Activated CD8-positive, alpha-beta memory T cell treated with anti-CD3 and anti-CD28 coated beads for 1 hour (primary cell): ENCODE measurements at regions not wholly inside any gene's neighbourhood (a gene's known extent, or its start where the extent isn't known, plus 50 kb on each side); places are given as distances from the start of the nearest gene placed in this dataset.
"Not testable (repeated sequence)": the region's sequence is repeated elsewhere in the genome, so short reads cannot be mapped to it uniquely, and the experiment has no call there.

Experiments
- DNase-seq, 2 donors: peaks; one replicate each; pipeline ENCODE4 v3.0.0-alpha.2; 2020; ENCODE audit warnings: low read depth in 1 of 2; ENCODE audit errors: extremely low read depth in 1 of 2

DNA sequence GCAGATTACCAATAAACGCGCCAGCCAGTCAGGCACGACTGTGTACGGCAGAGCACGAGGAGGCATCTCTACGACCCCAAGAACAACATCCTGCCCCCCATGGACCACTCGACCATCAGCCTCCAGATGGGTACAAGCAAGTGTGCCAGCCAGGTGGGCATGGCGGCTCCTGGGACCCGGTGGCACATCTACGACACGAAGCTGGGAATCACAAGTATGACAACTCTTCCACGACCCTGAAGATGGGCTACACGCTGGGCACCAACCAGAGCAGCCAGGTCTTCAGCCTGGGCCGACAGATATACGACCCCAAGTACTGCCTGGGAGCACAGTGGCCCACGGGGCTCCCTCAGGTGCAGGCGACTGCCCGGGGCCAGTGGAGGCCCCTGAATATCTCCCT, 217.6 kb downstream of the POTED start:
- DNase-seq, result no peak

- not testable (repeated sequence) for DNase-seq
Observed at GRCh38 chr21:13826511-13826910, 216.9 kb downstream of the POTED start.

DNA sequence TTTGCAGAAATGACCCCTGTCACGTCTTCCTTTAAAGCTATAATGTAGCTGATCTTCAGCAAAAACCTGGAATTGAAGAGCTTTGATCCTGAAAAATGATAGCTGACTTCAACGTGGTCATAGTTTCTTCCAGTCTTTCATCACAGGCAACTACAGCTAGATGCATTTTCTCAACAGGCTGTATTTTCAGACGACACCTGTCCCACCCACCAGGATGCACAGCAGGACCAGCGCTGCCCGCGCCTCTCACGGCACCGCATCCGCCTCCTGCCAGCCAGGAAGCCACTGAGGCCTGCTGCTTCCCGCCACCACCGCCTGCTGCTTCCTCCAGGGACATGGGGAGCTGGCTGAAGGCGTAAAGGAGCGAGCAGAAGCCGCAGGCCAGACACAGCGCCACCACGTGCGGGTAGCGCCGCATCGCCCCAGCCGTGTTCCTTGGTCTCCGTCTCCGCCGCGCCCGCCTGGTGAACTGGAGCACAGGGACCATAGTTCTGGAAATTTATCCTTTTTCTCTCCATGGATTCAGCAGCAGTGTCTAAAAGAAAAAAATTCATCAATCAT, 215.7 kb downstream of the POTED start:
- not testable (repeated sequence) for DNase-seq

DNA sequence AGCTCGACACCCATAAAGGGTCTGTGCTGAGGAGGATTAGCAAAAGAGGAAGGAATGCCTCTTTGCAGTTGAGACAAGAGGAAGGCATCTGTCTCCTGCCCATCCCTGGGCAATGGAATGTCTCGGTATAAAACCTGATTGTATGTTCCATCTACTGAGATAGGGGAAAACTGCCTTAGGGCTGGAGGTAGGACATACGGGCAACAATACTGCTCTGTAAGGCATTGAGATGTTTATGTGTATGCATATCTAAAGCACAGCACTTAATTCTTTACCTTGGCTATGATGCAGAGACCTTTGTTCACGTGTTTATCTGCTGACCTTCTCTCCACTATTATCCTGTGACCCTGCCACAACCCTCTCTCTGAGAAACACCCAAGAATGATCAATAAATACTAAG, 210.7 kb downstream of the POTED start:
- DNase-seq, result not testable (repeated sequence)

DNA sequence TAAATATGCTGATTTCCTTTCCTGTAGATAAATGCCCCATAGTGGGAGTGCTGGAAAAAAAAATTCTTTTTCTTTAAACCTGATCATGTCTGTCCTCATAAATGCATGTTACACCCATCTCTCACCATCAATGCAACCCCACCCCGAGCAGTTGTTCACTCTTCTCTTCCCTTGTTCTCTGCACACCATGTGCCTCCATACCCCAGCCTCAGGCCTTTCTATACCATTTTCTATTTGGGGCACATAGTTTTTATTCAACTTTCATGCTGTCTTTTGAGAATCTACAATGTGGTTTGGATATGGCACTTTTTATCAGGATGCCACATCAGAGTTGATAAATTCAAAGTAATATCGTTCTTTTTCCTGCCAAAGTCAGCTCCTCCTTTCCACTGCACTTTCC, 202.6 kb downstream of the POTED start:
- not testable (repeated sequence) for DNase-seq

DNA sequence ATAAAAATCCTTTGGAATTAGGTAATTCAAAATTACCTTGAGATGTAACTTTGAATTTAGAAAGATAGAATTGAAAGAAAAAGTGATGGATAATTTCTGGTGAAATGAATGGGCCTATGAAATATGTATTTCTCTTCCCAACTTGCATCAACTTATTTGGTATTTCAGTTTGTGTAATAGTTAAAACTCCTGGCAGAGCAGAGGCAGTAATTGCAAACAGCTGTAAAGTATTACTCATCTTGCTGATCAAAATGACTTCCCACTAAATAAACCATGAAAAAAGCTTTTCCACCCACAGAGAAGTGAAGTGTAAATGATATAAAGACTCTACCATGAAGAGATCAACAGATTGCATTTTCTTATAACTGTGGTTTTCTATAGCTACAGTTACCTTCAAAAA, 201.0 kb downstream of the POTED start:
- not testable (repeated sequence) for DNase-seq

GRCh38 chr21:13806444-13806843, 196.9 kb downstream of the POTED start:
- DNase-seq, result not testable (repeated sequence)

DNA sequence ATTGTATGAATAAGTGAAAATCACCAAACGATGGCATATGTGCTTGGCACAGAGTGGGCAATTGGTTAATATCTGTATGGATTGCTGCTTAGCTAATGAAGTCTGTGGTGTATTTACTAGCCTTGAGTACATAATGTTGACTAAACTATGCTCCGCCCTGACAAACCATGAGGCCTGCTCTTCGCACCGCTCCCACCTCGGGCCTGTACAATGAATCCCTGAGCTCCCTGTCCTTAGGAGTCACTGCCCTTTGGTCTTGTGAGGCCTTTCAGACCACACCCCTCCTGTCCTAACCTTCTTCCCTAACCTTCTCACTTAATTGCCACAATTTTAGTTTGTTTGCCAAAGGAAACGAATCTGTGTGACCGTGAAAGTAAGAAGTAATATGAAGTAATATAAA, 193.2 kb downstream of the POTED start:
- DNase-seq, result not testable (repeated sequence)
